ENCODE measurements at regions not wholly inside any gene's neighbourhood (a gene's known extent, or its start where the extent isn't known, plus 50 kb on each side); places are given as distances from the start of the nearest gene placed in this dataset.
"Not testable (repeated sequence)": the region's sequence is repeated elsewhere in the genome, so short reads cannot be mapped to it uniquely, and the experiment has no call there.

GRCh38 chr10:20662742-20663141, 234.4 kb downstream of the NEBL start:
- DNase-seq (ENCODE audit: low read depth) = no peak
- H3K4me3 ChIP-seq (ENCODE audit: low read depth, low read length) = no peak overlapping the region
- TF ChIP-seq CTCF (conservative IDR thresholded peaks at IDR 0.05; ENCODE audit: low read depth, low read length) = no peak

- no peak for TF ChIP-seq CTCF (conservative IDR thresholded peaks at IDR 0.05; ENCODE audit: low read depth, low read length)
- DNase-seq (ENCODE audit: low read depth) = no peak
- no peak overlapping the region for H3K4me3 ChIP-seq (ENCODE audit: low read depth, low read length)
These were observed 237.9 kb downstream of the NEBL start for GRCh38 chr10:20659225-20659624.

- DNase-seq (ENCODE audit: low read depth) = no peak
- no peak overlapping the region for H3K4me3 ChIP-seq (ENCODE audit: low read depth, low read length)
- TF ChIP-seq CTCF (conservative IDR thresholded peaks at IDR 0.05; ENCODE audit: low read depth, low read length) = no peak
These were observed 239.0 kb downstream of the NEBL start for GRCh38 chr10:20658158-20658557.

DNA sequence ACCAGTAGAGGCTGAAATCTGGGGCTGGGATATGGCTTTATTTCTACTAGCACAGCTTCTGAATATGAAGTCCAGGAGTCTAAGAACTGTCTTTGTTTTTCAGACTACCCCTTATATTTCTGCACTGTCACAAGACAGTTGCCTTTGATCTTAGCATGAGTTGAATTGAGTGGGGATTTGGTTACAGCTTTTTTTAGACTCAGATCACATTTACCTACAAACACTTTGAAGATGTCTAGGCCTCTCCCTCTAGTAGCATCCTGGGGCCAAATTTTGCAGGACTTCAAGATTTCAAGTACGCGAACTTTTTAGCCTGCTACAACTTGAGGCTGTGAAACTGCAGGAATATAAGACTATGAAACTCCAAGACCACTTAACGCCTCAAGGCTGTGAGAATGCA, 240.2 kb downstream of the NEBL start:
- H3K4me3 ChIP-seq (ENCODE audit: low read depth, low read length) = no peak overlapping the region
- no peak for DNase-seq (ENCODE audit: low read depth)
- TF ChIP-seq CTCF (conservative IDR thresholded peaks at IDR 0.05; ENCODE audit: low read depth, low read length) = no peak

GRCh38 chr10:20652424-20652823, 244.7 kb downstream of the NEBL start:
- H3K4me3 ChIP-seq (ENCODE audit: low read depth, low read length); DNase-seq (ENCODE audit: low read depth): not testable (repeated sequence)

- no peak for TF ChIP-seq CTCF (conservative IDR thresholded peaks at IDR 0.05; ENCODE audit: low read depth, low read length)
- DNase-seq (ENCODE audit: low read depth) = no peak
- H3K4me3 ChIP-seq (ENCODE audit: low read depth, low read length) = no peak overlapping the region
These were observed 248.7 kb downstream of the NEBL start for GRCh38 chr10:20648263-20648874.

GRCh38 chr10:20647756-20648155, 249.4 kb downstream of the NEBL start:
- H3K4me3 ChIP-seq (ENCODE audit: low read depth, low read length) = no peak overlapping the region
- DNase-seq (ENCODE audit: low read depth) = no peak
- TF ChIP-seq CTCF (conservative IDR thresholded peaks at IDR 0.05; ENCODE audit: low read depth, low read length) = no peak
